Liver (tissue), 3 donors: ENCODE measurements at regions not wholly inside any gene's neighbourhood (a gene's known extent, or its start where the extent isn't known, plus 50 kb on each side); places are given as distances from the start of the nearest gene placed in this dataset.

Experiments
- ATF3 ChIP-seq: IDR thresholded peaks from 2 replicates; pipeline ENCODE4 v1.6.1; 2016; ENCODE audit warnings: antibody characterized with exemption
- CTCF ChIP-seq: fragments of 150-350 bp; IDR thresholded peaks from 2 replicates; pipeline ENCODE4 v1.5.1; 2017; ENCODE audit warnings: improper control_type of control experiment, low read depth, low read length; ENCODE audit not compliant: missing input control
- GABPA ChIP-seq, 2 donors: IDR thresholded peaks in 1 of 2; conservative IDR thresholded peaks in 1 of 2; 2 replicates each; pipeline ENCODE4 v1.6.1; 2016; ENCODE audit warnings: antibody characterized with exemption in 2 of 2, mild to moderate bottlenecking in 1 of 2, moderate library complexity in 1 of 2
- JUND ChIP-seq, 2 donors: IDR thresholded peaks; 2 replicates each; pipeline ENCODE4 v1.6.1; 2016; ENCODE audit warnings: antibody characterized with exemption in 2 of 2
- MAX ChIP-seq: IDR thresholded peaks from 2 replicates; pipeline ENCODE4 v1.6.1; 2016; ENCODE audit warnings: antibody characterized with exemption
- RAD21 ChIP-seq, 2 donors: IDR thresholded peaks; 2 replicates each; pipeline ENCODE4 v1.6.1; 2016; ENCODE audit warnings: antibody characterized with exemption in 2 of 2, mild to moderate bottlenecking in 2 of 2
- REST ChIP-seq: IDR thresholded peaks from 2 replicates; pipeline ENCODE4 v1.6.1; 2016; ENCODE audit warnings: antibody characterized with exemption, mild to moderate bottlenecking
- RXRA ChIP-seq, 2 donors: IDR thresholded peaks; 2 replicates each; pipeline ENCODE4 v1.6.1; 2017 to 2018; ENCODE audit warnings: antibody characterized with exemption in 2 of 2, mild to moderate bottlenecking in 1 of 2
- SP1 ChIP-seq: IDR thresholded peaks from 2 replicates; pipeline ENCODE4 v1.6.1; 2018; ENCODE audit warnings: antibody characterized with exemption, mild to moderate bottlenecking
- TAF1 ChIP-seq: conservative IDR thresholded peaks from 2 replicates; pipeline ENCODE4 v1.6.1; 2016; ENCODE audit warnings: antibody characterized with exemption, mild to moderate bottlenecking
- YY1 ChIP-seq: IDR thresholded peaks from 2 replicates; pipeline ENCODE4 v1.6.1; 2016; ENCODE audit warnings: antibody characterized with exemption, mild to moderate bottlenecking
- ZBTB33 ChIP-seq: IDR thresholded peaks from 2 replicates; pipeline ENCODE4 v1.6.1; 2016; ENCODE audit warnings: antibody characterized with exemption
- donor health status: healthy.
- donor health status: healthy.

GRCh38 chr4:65798498-65799127, 128.3 kb upstream of the EPHA5 start:
- TF ChIP-seq CTCF (no peak), RAD21 (IDR thresholded peaks at IDR 0.05) (no peak), YY1 (no peak), REST (no peak), ATF3 (no peak), TAF1 (no peak), ZBTB33 (no peak), RXRA (IDR thresholded peaks at IDR 0.05) (no peak), GABPA (IDR thresholded peaks at IDR 0.05 in 1 of 2, conservative IDR thresholded peaks at IDR 0.05 in 1 of 2) (no peak), MAX (no peak), JUND (IDR thresholded peaks at IDR 0.05) (no peak), SP1 (no peak)
